Cardiac muscle cell (in vitro differentiated cells and primary cell): ENCODE measurements at regions not wholly inside any gene's neighbourhood (a gene's known extent, or its start where the extent isn't known, plus 50 kb on each side); places are given as distances from the start of the nearest gene placed in this dataset.
"Not testable (repeated sequence)": the region's sequence is repeated elsewhere in the genome, so short reads cannot be mapped to it uniquely, and the experiment has no call there.

Source experiments
- DNase-seq, 2 donors: peaks; one replicate each; pipeline versions ENCODE4 v3.0.0 to v3.0.0-alpha.2; 2010 to 2017; ENCODE audit warnings: low read depth in 1 of 2, low spot score in 1 of 2
- H3K27ac ChIP-seq: fragments of 200-600 bp; sonication (generic); 2 replicates; pipeline ENCODE4 v1.5.1; 2016
- H3K27me3 ChIP-seq: fragments of 200-600 bp; sonication (generic); 2 replicates; pipeline ENCODE4 v1.6.0; 2016; ENCODE audit warnings: control low read depth
- H3K36me3 ChIP-seq: fragments of 200-600 bp; sonication (generic); 2 replicates; pipeline ENCODE4 v1.5.1; 2016; ENCODE audit warnings: control low read depth
- H3K4me1 ChIP-seq: fragments of 200-600 bp; sonication (generic); 2 replicates; pipeline ENCODE4 v1.8.1; 2017; ENCODE audit warnings: low read depth, mild to moderate bottlenecking, mixed run types
- H3K4me3 ChIP-seq: fragments of 200-600 bp; sonication (generic); 2 replicates; pipeline ENCODE4 v1.5.1; 2016; ENCODE audit warnings: mild to moderate bottlenecking
- H3K9me3 ChIP-seq: fragments of 200-600 bp; sonication (generic); 2 replicates; pipeline ENCODE4 v1.5.1; 2017; ENCODE audit warnings: low read depth, mild to moderate bottlenecking, control low read depth
- CTCF ChIP-seq: IDR thresholded peaks from 2 replicates; pipeline ENCODE4 v1.5.1; 2012; ENCODE audit warnings: low read depth, mild to moderate bottlenecking, low read length

GRCh38 chr14:70256601-70257000, 67.8 kb upstream of the SLC8A3 start:
- no peaks in the 10 kb centered on the region for H3K4me1 ChIP-seq
- no peak for TF ChIP-seq CTCF
- H3K36me3 ChIP-seq = no peaks in the 10 kb centered on the region
- H3K4me3 ChIP-seq = no peak overlapping the region
- H3K9me3 ChIP-seq = no peaks in the 10 kb centered on the region
- DNase-seq = no peak
- H3K27me3 ChIP-seq = peaks cover 2% of the 10 kb centered on the region
- H3K27ac ChIP-seq = no peak overlapping the region

- H3K27ac ChIP-seq, H3K9me3 ChIP-seq, H3K4me1 ChIP-seq, H3K27me3 ChIP-seq, H3K36me3 ChIP-seq: not testable (repeated sequence)
- peak overlapping the region; percentile 7 for H3K4me3 ChIP-seq
- peak in 1 of 2 donors; percentile 34 for DNase-seq
These were observed 66.6 kb upstream of the SLC8A3 start for GRCh38 chr14:70255071-70256057.

GRCh38 chr14:70254476-70254961, 65.8 kb upstream of the SLC8A3 start:
- Histone ChIP-seq H3K9me3 (no peaks in the 10 kb centered on the region), H3K27ac (no peak overlapping the region), H3K4me1 (no peaks in the 10 kb centered on the region), H3K36me3 (no peaks in the 10 kb centered on the region), H3K27me3 (peaks cover 2% of the 10 kb centered on the region), H3K4me3 (peak overlapping the region; percentile 45)
- TF ChIP-seq CTCF = no peak
- DNase-seq = peak; percentile 63 to 80

GRCh38 chr14:70253547-70253946, 64.8 kb upstream of the SLC8A3 start:
- not testable (repeated sequence) for DNase-seq, H3K27me3 ChIP-seq, H3K4me3 ChIP-seq, H3K36me3 ChIP-seq, H3K27ac ChIP-seq, H3K9me3 ChIP-seq, H3K4me1 ChIP-seq

- Histone ChIP-seq H3K4me1 (no peaks in the 10 kb centered on the region), H3K27ac (no peak overlapping the region), H3K4me3 (no peak overlapping the region), H3K9me3 (no peaks in the 10 kb centered on the region), H3K36me3 (no peaks in the 10 kb centered on the region), H3K27me3 (peaks cover 12% of the 10 kb centered on the region)
- no peak for DNase-seq
- no peak for TF ChIP-seq CTCF
These were observed 56.3 kb upstream of the SLC8A3 start for GRCh38 chr14:70245026-70245425.

- Histone ChIP-seq H3K27ac (no peak overlapping the region), H3K4me1 (no peaks in the 10 kb centered on the region), H3K4me3 (no peak overlapping the region), H3K36me3 (no peaks in the 10 kb centered on the region), H3K27me3 (peaks cover 8% of the 10 kb centered on the region), H3K9me3 (no peaks in the 10 kb centered on the region)
- no peak for TF ChIP-seq CTCF
- no peak for DNase-seq
These were observed 51.1 kb upstream of the SLC8A3 start for GRCh38 chr14:70239802-70240201.

- not testable (repeated sequence) for DNase-seq
These were observed 49.9 kb upstream of the SLC8A3 start for GRCh38 chr14:70238635-70239034.

More at GRCh38 chr14:70238635-70239034, 49.9 kb upstream of the SLC8A3 start:
- not testable (repeated sequence) for H3K27me3 ChIP-seq, H3K4me1 ChIP-seq, H3K27ac ChIP-seq, H3K36me3 ChIP-seq, H3K4me3 ChIP-seq, H3K9me3 ChIP-seq
